WTC11 (cell line): ENCODE measurements at regions not wholly inside any gene's neighbourhood (a gene's known extent, or its start where the extent isn't known, plus 50 kb on each side); places are given as distances from the start of the nearest gene placed in this dataset.

Experiments used
- CTCF ChIP-seq: fragments of 200-600 bp; IDR thresholded peaks from 2 replicates; pipeline ENCODE4 v1.8.0; 2022; ENCODE audit warnings: antibody characterized with exemption
- ETV6 ChIP-seq: sonication (generic); formaldehyde crosslinking; IDR thresholded peaks from 2 replicates; pipeline ENCODE4 v1.8.1; 2022; ENCODE audit warnings: mild to moderate bottlenecking, missing genetic modification reagents
- FOXJ3 ChIP-seq: sonication (generic); formaldehyde crosslinking; IDR thresholded peaks from 2 replicates; pipeline ENCODE4 v1.9.0; 2021; ENCODE audit warnings: missing genetic modification reagents, mild to moderate bottlenecking, borderline replicate concordance
- JUN ChIP-seq: sonication (generic); formaldehyde crosslinking; IDR thresholded peaks from 2 replicates; pipeline ENCODE4 v1.8.0; 2023; ENCODE audit warnings: mild to moderate bottlenecking, missing genetic modification reagents
- MAX ChIP-seq: sonication (generic); formaldehyde crosslinking; IDR thresholded peaks from 2 replicates; pipeline ENCODE4 v1.8.0; 2022; ENCODE audit warnings: mild to moderate bottlenecking, missing genetic modification reagents
- ZNF232 ChIP-seq: sonication (generic); formaldehyde crosslinking; IDR thresholded peaks from 2 replicates; pipeline ENCODE4 v1.8.0; 2022; ENCODE audit warnings: mild to moderate bottlenecking, missing genetic modification reagents

GRCh38 chr3:124514683-124515082 lies 215.6 kb upstream of the UMPS start:
- TF ChIP-seq CTCF (no peak), MAX (CRISPR knock-in tag) (no peak), FOXJ3 (CRISPR knock-in tag) (no peak), ZNF232 (CRISPR knock-in tag) (no peak), JUN (CRISPR knock-in tag) (no peak), ETV6 (CRISPR knock-in tag) (no peak)
